ENCODE measurements at regions not wholly inside any gene's neighbourhood (a gene's known extent, or its start where the extent isn't known, plus 50 kb on each side); places are given as distances from the start of the nearest gene placed in this dataset.
"Not testable (repeated sequence)": the region's sequence is repeated elsewhere in the genome, so short reads cannot be mapped to it uniquely, and the experiment has no call there.

- DNase-seq: no peak
Measured at GRCh38 chr2:210861038-210861665, 304.8 kb downstream of the CPS1 start.

- DNase-seq: no peak
Measured at GRCh38 chr2:210862283-210863065, 306.1 kb downstream of the CPS1 start.

GRCh38 chr2:210863283-210863682 is 306.9 kb downstream of the CPS1 start:
- no peak for DNase-seq

- not testable (repeated sequence) for DNase-seq
Measured at GRCh38 chr2:210871566-210871965, 315.2 kb downstream of the CPS1 start.

- DNase-seq: no peak
Measured at GRCh38 chr2:210873631-210874030, 317.2 kb downstream of the CPS1 start.

GRCh38 chr2:210884227-210884626 is 327.8 kb downstream of the CPS1 start:
- DNase-seq: no peak

GRCh38 chr2:210888035-210888434 is 331.6 kb downstream of the CPS1 start:
- no peak for DNase-seq

GRCh38 chr2:210895132-210895531 is 338.7 kb downstream of the CPS1 start:
- no peak for DNase-seq

GRCh38 chr2:210899131-210899530 is 342.7 kb downstream of the CPS1 start:
- no peak for DNase-seq

GRCh38 chr2:210901326-210901725 is 344.9 kb downstream of the CPS1 start:
- no peak for DNase-seq

GRCh38 chr2:210912779-210913178 is 356.4 kb downstream of the CPS1 start:
- DNase-seq: no peak

- no peak for DNase-seq
Measured at GRCh38 chr2:210913461-210913860, 357.1 kb downstream of the CPS1 start.

GRCh38 chr2:210915912-210916311 is 359.5 kb downstream of the CPS1 start:
- DNase-seq: no peak

GRCh38 chr2:210917465-210917864 is 361.1 kb downstream of the CPS1 start:
- DNase-seq: no peak

- DNase-seq: no peak
Measured at GRCh38 chr2:210919128-210919527, 362.7 kb downstream of the CPS1 start.

GRCh38 chr2:210922419-210922818 is 366.0 kb downstream of the CPS1 start:
- DNase-seq: no peak

GRCh38 chr2:210928714-210929113 is 372.3 kb downstream of the CPS1 start:
- DNase-seq: no peak

- no peak for DNase-seq
Measured at GRCh38 chr2:210938228-210938627, 381.8 kb downstream of the CPS1 start.

GRCh38 chr2:210946395-210946794 is 390.0 kb downstream of the CPS1 start:
- DNase-seq: no peak

- not testable (repeated sequence) for DNase-seq
Measured at GRCh38 chr2:210950434-210951060, 394.1 kb downstream of the CPS1 start.

- no peak for DNase-seq
Measured at GRCh38 chr2:210954386-210954907, 398.0 kb downstream of the CPS1 start.

GRCh38 chr2:210955591-210955990 is 399.2 kb downstream of the CPS1 start:
- no peak for DNase-seq

- DNase-seq: no peak
Measured at GRCh38 chr2:210956101-210956500, 399.7 kb downstream of the CPS1 start.

GRCh38 chr2:210961249-210961648 is 404.9 kb downstream of the CPS1 start:
- DNase-seq: no peak
